Peyer's patch (tissue), 4 donors: ENCODE measurements at regions not wholly inside any gene's neighbourhood (a gene's known extent, or its start where the extent isn't known, plus 50 kb on each side); places are given as distances from the start of the nearest gene placed in this dataset.

Source experiments
- DNase-seq, 3 donors: peaks; one replicate each; pipeline ENCODE4 v3.0.0-alpha.2; 2017 to 2019
- H3K27ac ChIP-seq, 4 donors: fragments of 200-600 bp; sonication (generic); one replicate each; pipeline ENCODE4 v1.5.1; 2016 to 2019
- H3K27me3 ChIP-seq, 2 donors: fragments of 200-600 bp; sonication (generic); one replicate each; pipeline ENCODE4 v1.5.1; 2019
- H3K36me3 ChIP-seq, 3 donors: fragments of 200-600 bp; sonication (generic); one replicate each; pipeline ENCODE4 v1.5.1; 2016 to 2019
- H3K4me1 ChIP-seq, 4 donors: fragments of 200-600 bp; sonication (generic); one replicate each; pipeline ENCODE4 v1.5.1; 2016 to 2019
- H3K4me3 ChIP-seq, 4 donors: fragments of 200-600 bp; sonication (generic); 1 replicate in 3 of 4; 2 replicates in 1 of 4; pipeline ENCODE4 v1.5.1; 2016 to 2019; ENCODE audit warnings: mild to moderate bottlenecking in 1 of 4
- H3K9me3 ChIP-seq, 4 donors: fragments of 200-600 bp; sonication (generic); one replicate each; pipeline ENCODE4 v1.5.1; 2016 to 2019; ENCODE audit warnings: mild to moderate bottlenecking in 1 of 4
- POLR2A ChIP-seq, 2 donors: fragments of 450-650 bp; IDR thresholded peaks; one replicate each; pipeline ENCODE4 v1.5.1; 2017; ENCODE audit warnings: antibody characterized with exemption in 2 of 2, mild to moderate bottlenecking in 2 of 2, moderate library complexity in 2 of 2
- TF ChIP-seq, protein P1 (sequence below), 6 experiments: fragments of 450-650 bp in 4 of 6; fragments of 200-600 bp in 2 of 6; sonication (generic) in 1 of 6; IDR thresholded peaks; one replicate each; pipeline ENCODE4 v1.5.1; 2017 to 2019; ENCODE audit warnings: antibody characterized with exemption in 6 of 6, mild to moderate bottlenecking in 3 of 6, moderate library complexity in 1 of 6

DNA sequence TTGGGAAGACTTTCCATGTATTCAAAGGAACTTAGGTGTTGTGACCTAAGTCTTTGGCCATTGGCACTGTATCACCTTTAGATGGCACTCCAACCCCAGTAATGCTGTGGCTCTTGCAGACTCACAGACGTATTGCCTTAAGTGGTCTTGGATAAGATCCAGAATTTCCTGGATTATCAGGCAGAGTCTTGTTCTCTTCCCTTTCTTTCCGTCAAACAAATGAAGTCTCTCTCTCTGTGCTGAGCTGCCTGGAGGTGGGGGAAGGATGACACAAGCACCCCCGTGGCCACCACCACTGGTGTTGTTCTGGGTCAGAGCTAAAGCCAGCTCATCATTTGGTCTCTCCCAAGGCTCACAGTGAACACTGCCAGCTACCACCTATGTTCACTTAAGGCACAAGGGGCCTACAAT, 789.9 kb upstream of the KIF2B start:
- TF ChIP-seq POLR2A (IDR thresholded peaks at IDR 0.05) = no peak
- no peaks in the 10 kb centered on the region for H3K27me3 ChIP-seq
- no peak overlapping the region for H3K27ac ChIP-seq
- no peaks in the 10 kb centered on the region for H3K4me1 ChIP-seq
- H3K4me3 ChIP-seq = no peak overlapping the region
- H3K9me3 ChIP-seq = peaks cover 0 to 4% (median 0%) of the 10 kb centered on the region in 4 donors
- no peaks in the 10 kb centered on the region for H3K36me3 ChIP-seq
- no peak for DNase-seq

DNA sequence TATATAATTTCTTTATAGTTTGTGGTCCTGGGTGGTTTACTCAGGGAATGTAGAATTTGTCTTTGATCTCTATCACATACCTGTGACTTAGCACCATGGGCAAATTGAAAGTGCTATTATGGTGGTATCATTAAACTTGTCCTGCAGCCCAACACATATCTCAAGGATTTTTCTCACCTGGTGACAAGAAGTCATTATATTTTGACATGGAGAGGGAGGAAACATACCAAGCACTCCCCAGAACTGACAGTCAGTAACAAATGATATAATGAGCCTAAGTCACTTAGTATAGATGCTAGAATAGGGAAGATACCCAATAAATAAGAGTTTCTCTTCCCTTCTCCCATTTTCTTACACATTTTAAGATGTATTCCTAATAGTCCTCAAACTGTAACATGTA, 805.5 kb upstream of the KIF2B start:
- no peaks in the 10 kb centered on the region for H3K9me3 ChIP-seq
- H3K27ac ChIP-seq = no peak overlapping the region
- H3K27me3 ChIP-seq = no peaks in the 10 kb centered on the region
- no peaks in the 10 kb centered on the region for H3K4me1 ChIP-seq
- TF ChIP-seq, protein P1, sequence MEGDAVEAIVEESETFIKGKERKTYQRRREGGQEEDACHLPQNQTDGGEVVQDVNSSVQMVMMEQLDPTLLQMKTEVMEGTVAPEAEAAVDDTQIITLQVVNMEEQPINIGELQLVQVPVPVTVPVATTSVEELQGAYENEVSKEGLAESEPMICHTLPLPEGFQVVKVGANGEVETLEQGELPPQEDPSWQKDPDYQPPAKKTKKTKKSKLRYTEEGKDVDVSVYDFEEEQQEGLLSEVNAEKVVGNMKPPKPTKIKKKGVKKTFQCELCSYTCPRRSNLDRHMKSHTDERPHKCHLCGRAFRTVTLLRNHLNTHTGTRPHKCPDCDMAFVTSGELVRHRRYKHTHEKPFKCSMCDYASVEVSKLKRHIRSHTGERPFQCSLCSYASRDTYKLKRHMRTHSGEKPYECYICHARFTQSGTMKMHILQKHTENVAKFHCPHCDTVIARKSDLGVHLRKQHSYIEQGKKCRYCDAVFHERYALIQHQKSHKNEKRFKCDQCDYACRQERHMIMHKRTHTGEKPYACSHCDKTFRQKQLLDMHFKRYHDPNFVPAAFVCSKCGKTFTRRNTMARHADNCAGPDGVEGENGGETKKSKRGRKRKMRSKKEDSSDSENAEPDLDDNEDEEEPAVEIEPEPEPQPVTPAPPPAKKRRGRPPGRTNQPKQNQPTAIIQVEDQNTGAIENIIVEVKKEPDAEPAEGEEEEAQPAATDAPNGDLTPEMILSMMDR (IDR thresholded peaks at IDR 0.05) = no peak
- TF ChIP-seq POLR2A (IDR thresholded peaks at IDR 0.05) = no peak
- no peak for DNase-seq
- no peak overlapping the region for H3K4me3 ChIP-seq
- no peaks in the 10 kb centered on the region for H3K36me3 ChIP-seq

DNA sequence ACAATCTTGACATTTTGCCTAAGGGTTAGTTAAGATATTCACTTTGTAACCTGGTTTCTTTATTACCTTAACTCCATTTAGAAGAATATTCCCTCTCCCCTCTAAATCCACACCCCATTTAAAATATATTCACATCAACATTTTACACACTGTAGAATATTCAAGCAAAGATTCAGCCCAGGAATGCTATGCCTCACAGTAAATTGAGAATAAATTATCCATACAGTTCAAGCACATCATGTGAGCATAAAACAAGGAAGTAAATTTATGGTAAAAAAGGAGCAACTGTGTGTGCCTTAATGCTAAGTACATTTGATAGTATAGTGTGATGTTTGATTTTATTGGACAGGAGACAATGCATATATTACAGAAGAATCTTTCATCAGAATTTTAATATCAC, 806.6 kb upstream of the KIF2B start:
- Histone ChIP-seq H3K36me3 (no peaks in the 10 kb centered on the region), H3K27me3 (no peaks in the 10 kb centered on the region), H3K27ac (no peak overlapping the region), H3K4me3 (no peak overlapping the region), H3K9me3 (no peaks in the 10 kb centered on the region), H3K4me1 (no peaks in the 10 kb centered on the region)
- no peak for DNase-seq
- TF ChIP-seq, protein P1 (IDR thresholded peaks at IDR 0.05) = no peak
- no peak for TF ChIP-seq POLR2A (IDR thresholded peaks at IDR 0.05)

DNA sequence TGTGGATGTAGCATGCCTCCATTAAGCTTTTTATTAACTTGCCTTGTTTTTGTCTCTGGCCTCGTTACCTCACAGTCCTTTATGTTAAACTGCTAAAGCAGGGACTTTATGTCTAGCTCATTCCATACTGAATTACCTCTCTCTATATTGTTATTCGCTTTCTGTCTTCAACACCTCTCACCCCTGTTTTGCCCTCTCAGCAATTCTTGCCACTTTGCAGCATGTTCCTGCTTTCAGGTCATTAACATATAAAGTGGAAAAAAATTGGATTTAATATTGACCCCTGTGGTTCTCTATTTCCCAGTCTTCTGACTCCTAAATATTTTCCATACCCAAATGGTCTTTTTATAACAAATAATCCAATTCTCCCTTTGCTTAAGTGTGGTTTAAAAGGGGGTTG, 810.4 kb upstream of the KIF2B start:
- Histone ChIP-seq H3K4me3 (no peak overlapping the region), H3K27me3 (no peaks in the 10 kb centered on the region), H3K9me3 (no peaks in the 10 kb centered on the region), H3K36me3 (no peaks in the 10 kb centered on the region), H3K4me1 (no peaks in the 10 kb centered on the region), H3K27ac (no peak overlapping the region)
- TF ChIP-seq POLR2A (IDR thresholded peaks at IDR 0.05) = no peak
- TF ChIP-seq, protein P1 (IDR thresholded peaks at IDR 0.05) = no peak
- no peak for DNase-seq

DNA sequence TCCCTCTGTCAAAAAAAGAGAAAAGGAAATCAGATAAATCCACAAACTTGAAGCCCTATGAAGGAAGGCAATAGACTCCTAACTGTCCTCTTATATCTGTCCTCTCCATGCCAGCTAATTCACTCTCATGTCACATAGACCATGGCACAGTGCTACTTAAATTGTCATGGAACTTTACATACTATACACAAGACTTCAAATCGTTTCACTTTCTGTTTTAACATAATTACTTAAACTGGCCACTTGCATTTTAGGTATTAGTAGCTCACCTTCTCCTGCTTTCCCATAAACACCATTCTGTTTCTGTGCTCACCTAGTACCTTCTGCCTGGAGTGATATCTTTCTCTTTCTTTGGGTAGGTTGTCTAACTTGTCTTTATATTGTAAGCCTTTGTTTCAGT, 816.7 kb upstream of the KIF2B start:
- Histone ChIP-seq H3K9me3 (no peaks in the 10 kb centered on the region), H3K36me3 (no peaks in the 10 kb centered on the region), H3K4me1 (no peaks in the 10 kb centered on the region), H3K27me3 (no peaks in the 10 kb centered on the region), H3K4me3 (no peak overlapping the region), H3K27ac (no peak overlapping the region)
- TF ChIP-seq POLR2A (IDR thresholded peaks at IDR 0.05) = no peak
- TF ChIP-seq, protein P1 (IDR thresholded peaks at IDR 0.05) = no peak
- DNase-seq = no peak

DNA sequence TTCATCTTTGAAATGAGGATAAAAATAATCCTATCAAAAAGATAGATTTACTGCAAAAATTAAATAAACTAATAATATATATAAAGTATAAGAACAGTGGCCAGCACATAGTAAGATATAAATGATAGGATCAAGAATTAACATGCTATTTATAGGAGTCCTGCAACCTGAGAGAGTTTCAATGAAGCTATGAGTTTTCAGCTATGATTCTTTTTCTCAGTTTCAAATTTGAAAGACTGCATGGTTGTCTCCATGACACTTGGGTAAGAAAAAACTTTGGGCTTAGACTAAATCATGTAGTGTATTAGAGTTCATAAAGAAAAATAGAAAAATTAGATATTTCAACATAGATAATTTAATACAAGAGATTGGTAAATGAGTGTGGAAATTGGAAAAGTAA, 817.8 kb upstream of the KIF2B start:
- DNase-seq = no peak
- no peaks in the 10 kb centered on the region for H3K4me1 ChIP-seq
- no peaks in the 10 kb centered on the region for H3K9me3 ChIP-seq
- H3K4me3 ChIP-seq = no peak overlapping the region
- H3K36me3 ChIP-seq = no peaks in the 10 kb centered on the region
- H3K27me3 ChIP-seq = no peaks in the 10 kb centered on the region
- TF ChIP-seq POLR2A (IDR thresholded peaks at IDR 0.05) = no peak
- TF ChIP-seq, protein P1 (IDR thresholded peaks at IDR 0.05) = no peak
- H3K27ac ChIP-seq = no peak overlapping the region
